Activated CD8-positive, alpha-beta T cell treated with anti-CD3 and anti-CD28 coated beads for 36 hours (primary cell): ENCODE measurements at regions not wholly inside any gene's neighbourhood (a gene's known extent, or its start where the extent isn't known, plus 50 kb on each side); places are given as distances from the start of the nearest gene placed in this dataset.

ENCODE experiments used
- ATAC-seq: fragments of 200-7000 bp; cut with Tn5 transposase; one replicate; pipeline ENCODE4 v1.10.0; 2021; ENCODE audit warnings: mild to moderate bottlenecking, moderate library complexity
- CTCF ChIA-PET: fragments of 350-600 bp; sonication (Branson Sonifier 250); formaldehyde crosslinking; loops from one replicate; lab custom pipeline; 2021; ENCODE audit warnings: antibody characterized with exemption; lab: Charles Lee
- POLR2A ChIA-PET: fragments of 350-600 bp; sonication (Branson Sonifier 250); formaldehyde crosslinking; loops from one replicate; lab custom pipeline; 2021; ENCODE audit warnings: antibody characterized with exemption; lab: Charles Lee
- DNase-seq: peaks from one replicate; pipeline ENCODE4 v3.0.0-alpha.2; 2020
- H3K27ac Mint-ChIP-seq: one replicate; pipeline ENCODE4 v1.8.0; 2021; ENCODE audit warnings: mild to moderate bottlenecking, mixed read lengths
- H3K27me3 Mint-ChIP-seq: one replicate; pipeline ENCODE4 v1.8.0; 2021; ENCODE audit warnings: mixed read lengths
- H3K36me3 Mint-ChIP-seq: one replicate; pipeline ENCODE4 v1.8.0; 2021; ENCODE audit warnings: low read depth, mixed read lengths
- H3K4me1 Mint-ChIP-seq: one replicate; pipeline ENCODE4 v1.8.0; 2021; ENCODE audit warnings: low read depth, mixed read lengths
- H3K4me3 Mint-ChIP-seq: one replicate; pipeline ENCODE4 v1.8.0; 2021; ENCODE audit warnings: mild to moderate bottlenecking, moderate library complexity, mixed read lengths
- H3K9me3 Mint-ChIP-seq: one replicate; pipeline ENCODE4 v1.8.0; 2021; ENCODE audit warnings: mixed read lengths
- CTCF ChIP-seq: fragments of 200-600 bp; IDR thresholded peaks from one replicate; pipeline ENCODE4 v1.8.0; 2022; ENCODE audit warnings: antibody characterized with exemption, mild to moderate bottlenecking
- intact Hi-C: fragments of 100-400 bp; cut with micrococcal nuclease; formaldehyde crosslinking; loops from one replicate; pipeline ENCODE4 v1.10.0; 2022

- no peaks in the 10 kb centered on the region for H3K9me3 Mint-ChIP-seq
- no peaks in the 10 kb centered on the region for H3K36me3 Mint-ChIP-seq
- intact Hi-C loops, result loop anchor here (10.0 kb wide), 1 partner anchor 96 kb away; no protein-coding TSS in a partner anchor
- ATAC-seq (no peak), DNase-seq (no peak)
- H3K4me3 Mint-ChIP-seq, result no peak overlapping the region
- no peak for TF ChIP-seq CTCF
- POLR2A ChIA-PET, result no interaction called here
- no peaks in the 10 kb centered on the region for H3K27me3 Mint-ChIP-seq
- peaks cover 41% of the 10 kb centered on the region for H3K4me1 Mint-ChIP-seq
- CTCF ChIA-PET, result no interaction called here
- no peak overlapping the region for H3K27ac Mint-ChIP-seq
Measured at GRCh38 chr2:217658806-217659205, 344.0 kb downstream of the TNS1 start.

GRCh38 chr2:217657252-217657651 is 345.5 kb downstream of the TNS1 start:
- no peak for ATAC-seq
- no peaks in the 10 kb centered on the region for H3K9me3 Mint-ChIP-seq
- no peak overlapping the region for H3K4me3 Mint-ChIP-seq
- H3K4me1 Mint-ChIP-seq, result peaks cover 33% of the 10 kb centered on the region
- ChIA-PET CTCF (interaction anchor here (1.3 kb wide), 1 partner anchor 10 kb away, joined by 3 read pairs; no protein-coding TSS in a partner anchor), POLR2A (no interaction called here)
- intact Hi-C loops, result loop anchor here (10.0 kb wide), 1 partner anchor 98 kb away; no protein-coding TSS in a partner anchor
- H3K27ac Mint-ChIP-seq, result no peak overlapping the region
- TF ChIP-seq CTCF, result no peak
- H3K27me3 Mint-ChIP-seq, result no peaks in the 10 kb centered on the region
- DNase-seq, result no peak
- H3K36me3 Mint-ChIP-seq, result no peaks in the 10 kb centered on the region

- CTCF ChIA-PET, result interaction anchor here (1.3 to 2.0 kb wide), 2 partner anchors 9 to 57 kb away, joined by 3 to 9 read pairs; no protein-coding TSS in a partner anchor
- intact Hi-C loops, result loop anchor here (10.0 kb wide), 1 partner anchor 98 kb away; no protein-coding TSS in a partner anchor
- no peak for TF ChIP-seq CTCF
- no peaks in the 10 kb centered on the region for H3K36me3 Mint-ChIP-seq
- peaks cover 25% of the 10 kb centered on the region for H3K4me1 Mint-ChIP-seq
- no peak for DNase-seq
- ATAC-seq, result no peak
- no peak overlapping the region for H3K4me3 Mint-ChIP-seq
- no peak overlapping the region for H3K27ac Mint-ChIP-seq
- no peaks in the 10 kb centered on the region for H3K9me3 Mint-ChIP-seq
- POLR2A ChIA-PET, result no interaction called here
- H3K27me3 Mint-ChIP-seq, result no peaks in the 10 kb centered on the region
Measured at GRCh38 chr2:217656316-217656715, 346.5 kb downstream of the TNS1 start.

GRCh38 chr2:217655651-217656050 is 347.1 kb downstream of the TNS1 start:
- no peak overlapping the region for H3K4me3 Mint-ChIP-seq
- ChIA-PET POLR2A (no interaction called here), CTCF (interaction anchor here (0.7 to 2.0 kb wide), 2 partner anchors 58 to 101 kb away, joined by 3 to 9 read pairs; no protein-coding TSS in a partner anchor)
- no peak overlapping the region for H3K27ac Mint-ChIP-seq
- no peaks in the 10 kb centered on the region for H3K27me3 Mint-ChIP-seq
- no peaks in the 10 kb centered on the region for H3K36me3 Mint-ChIP-seq
- no peak for TF ChIP-seq CTCF
- no peaks in the 10 kb centered on the region for H3K9me3 Mint-ChIP-seq
- intact Hi-C loops, result loop anchor here (10.0 kb wide), 1 partner anchor 99 kb away; no protein-coding TSS in a partner anchor
- H3K4me1 Mint-ChIP-seq, result peaks cover 22% of the 10 kb centered on the region
- DNase-seq (no peak), ATAC-seq (no peak)

- ChIA-PET CTCF (interaction anchor here (1.4 kb wide), 1 partner anchor 59 kb away, joined by 10 read pairs; no protein-coding TSS in a partner anchor), POLR2A (no interaction called here)
- H3K9me3 Mint-ChIP-seq, result no peaks in the 10 kb centered on the region
- H3K4me1 Mint-ChIP-seq, result peaks cover 12% of the 10 kb centered on the region
- intact Hi-C loops, result loop anchor here (10.0 kb wide), 1 partner anchor 101 kb away; no protein-coding TSS in a partner anchor
- TF ChIP-seq CTCF, result no peak
- peak; percentile 14 for DNase-seq
- no peaks in the 10 kb centered on the region for H3K27me3 Mint-ChIP-seq
- H3K27ac Mint-ChIP-seq, result no peak overlapping the region
- peak; percentile 50 for ATAC-seq
- H3K36me3 Mint-ChIP-seq, result no peaks in the 10 kb centered on the region
- no peak overlapping the region for H3K4me3 Mint-ChIP-seq
Measured at GRCh38 chr2:217654168-217654567, 348.6 kb downstream of the TNS1 start.
